ENCODE measurements at regions not wholly inside any gene's neighbourhood (a gene's known extent, or its start where the extent isn't known, plus 50 kb on each side); places are given as distances from the start of the nearest gene placed in this dataset.

- TF ChIP-seq, protein P1, sequence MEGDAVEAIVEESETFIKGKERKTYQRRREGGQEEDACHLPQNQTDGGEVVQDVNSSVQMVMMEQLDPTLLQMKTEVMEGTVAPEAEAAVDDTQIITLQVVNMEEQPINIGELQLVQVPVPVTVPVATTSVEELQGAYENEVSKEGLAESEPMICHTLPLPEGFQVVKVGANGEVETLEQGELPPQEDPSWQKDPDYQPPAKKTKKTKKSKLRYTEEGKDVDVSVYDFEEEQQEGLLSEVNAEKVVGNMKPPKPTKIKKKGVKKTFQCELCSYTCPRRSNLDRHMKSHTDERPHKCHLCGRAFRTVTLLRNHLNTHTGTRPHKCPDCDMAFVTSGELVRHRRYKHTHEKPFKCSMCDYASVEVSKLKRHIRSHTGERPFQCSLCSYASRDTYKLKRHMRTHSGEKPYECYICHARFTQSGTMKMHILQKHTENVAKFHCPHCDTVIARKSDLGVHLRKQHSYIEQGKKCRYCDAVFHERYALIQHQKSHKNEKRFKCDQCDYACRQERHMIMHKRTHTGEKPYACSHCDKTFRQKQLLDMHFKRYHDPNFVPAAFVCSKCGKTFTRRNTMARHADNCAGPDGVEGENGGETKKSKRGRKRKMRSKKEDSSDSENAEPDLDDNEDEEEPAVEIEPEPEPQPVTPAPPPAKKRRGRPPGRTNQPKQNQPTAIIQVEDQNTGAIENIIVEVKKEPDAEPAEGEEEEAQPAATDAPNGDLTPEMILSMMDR (IDR thresholded peaks at IDR 0.05) = no peak
- no peak for TF ChIP-seq POLR2A (IDR thresholded peaks at IDR 0.05)
These were observed 1147.3 kb downstream of the XPNPEP1 start for GRCh38 chr10:108775911-108776475.

Measured in testis (tissue), 2 donors.